DOHH2 (cell line): ENCODE measurements at regions not wholly inside any gene's neighbourhood (a gene's known extent, or its start where the extent isn't known, plus 50 kb on each side); places are given as distances from the start of the nearest gene placed in this dataset.

Experiments used
- CTCF ChIP-seq: fragments of 200-600 bp; sonication (generic); IDR thresholded peaks from one replicate; pipeline ENCODE4 v1.5.1; 2014; ENCODE audit warnings: antibody characterized with exemption, mild to moderate bottlenecking, low read depth, low read length; ENCODE audit not compliant: poor library complexity, severe bottlenecking
- EZH2phosphoT487 ChIP-seq: fragments of 200-600 bp; sonication (generic); IDR thresholded peaks from 2 replicates; pipeline ENCODE4 v1.6.1; 2017; ENCODE audit warnings: borderline replicate concordance, mild to moderate bottlenecking, antibody characterized with exemption, low read length, moderate library complexity, mixed read lengths

- TF ChIP-seq CTCF (no peak), EZH2phosphoT487 (no peak)
Measured at GRCh38 chr5:171580502-171581265, 161.2 kb downstream of the FGF18 start.
